Prostate gland (tissue), 2 donors: ENCODE measurements at regions not wholly inside any gene's neighbourhood (a gene's known extent, or its start where the extent isn't known, plus 50 kb on each side); places are given as distances from the start of the nearest gene placed in this dataset.

Experiments
- POLR2A ChIP-seq: fragments of 450-650 bp; IDR thresholded peaks from one replicate; pipeline ENCODE4 v1.6.1; 2016; ENCODE audit warnings: antibody characterized with exemption, mild to moderate bottlenecking
- POLR2AphosphoS5 ChIP-seq: sonication (generic); formaldehyde crosslinking; IDR thresholded peaks from one replicate; pipeline ENCODE4 v1.6.1; 2017; ENCODE audit warnings: antibody characterized with exemption
- TF ChIP-seq, protein P1 (sequence below), 4 experiments: fragments of 200-600 bp in 2 of 4; fragments of 450-650 bp in 2 of 4; sonication (generic) in 2 of 4; IDR thresholded peaks; 1 replicate in 3 of 4; 2 replicates in 1 of 4; pipeline ENCODE4 v1.5.1; 2016 to 2019; ENCODE audit warnings: antibody characterized with exemption in 4 of 4, mild to moderate bottlenecking in 2 of 4, moderate library complexity in 2 of 4

- TF ChIP-seq POLR2A (no peak), POLR2AphosphoS5 (no peak)
- TF ChIP-seq, protein P1, sequence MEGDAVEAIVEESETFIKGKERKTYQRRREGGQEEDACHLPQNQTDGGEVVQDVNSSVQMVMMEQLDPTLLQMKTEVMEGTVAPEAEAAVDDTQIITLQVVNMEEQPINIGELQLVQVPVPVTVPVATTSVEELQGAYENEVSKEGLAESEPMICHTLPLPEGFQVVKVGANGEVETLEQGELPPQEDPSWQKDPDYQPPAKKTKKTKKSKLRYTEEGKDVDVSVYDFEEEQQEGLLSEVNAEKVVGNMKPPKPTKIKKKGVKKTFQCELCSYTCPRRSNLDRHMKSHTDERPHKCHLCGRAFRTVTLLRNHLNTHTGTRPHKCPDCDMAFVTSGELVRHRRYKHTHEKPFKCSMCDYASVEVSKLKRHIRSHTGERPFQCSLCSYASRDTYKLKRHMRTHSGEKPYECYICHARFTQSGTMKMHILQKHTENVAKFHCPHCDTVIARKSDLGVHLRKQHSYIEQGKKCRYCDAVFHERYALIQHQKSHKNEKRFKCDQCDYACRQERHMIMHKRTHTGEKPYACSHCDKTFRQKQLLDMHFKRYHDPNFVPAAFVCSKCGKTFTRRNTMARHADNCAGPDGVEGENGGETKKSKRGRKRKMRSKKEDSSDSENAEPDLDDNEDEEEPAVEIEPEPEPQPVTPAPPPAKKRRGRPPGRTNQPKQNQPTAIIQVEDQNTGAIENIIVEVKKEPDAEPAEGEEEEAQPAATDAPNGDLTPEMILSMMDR (IDR thresholded peaks at IDR 0.05) = no peak
Measured at GRCh38 chr11:122279194-122279593, 163.2 kb upstream of the BLID start.
